ENCODE measurements at regions not wholly inside any gene's neighbourhood (a gene's known extent, or its start where the extent isn't known, plus 50 kb on each side); places are given as distances from the start of the nearest gene placed in this dataset.

GRCh38 chr2:120887741-120888231, 152.1 kb downstream of the GLI2 start:
- TF ChIP-seq EZH2 (IDR thresholded peaks at IDR 0.05; ENCODE audit: borderline replicate concordance, insufficient read depth, low read length, poor library complexity, severe bottlenecking), result no peak
- no peak for TF ChIP-seq CTCF (IDR thresholded peaks at IDR 0.05; ENCODE audit: poor library complexity, severe bottlenecking)
- TF ChIP-seq SMC3 (conservative IDR thresholded peaks at IDR 0.05; ENCODE audit: poor library complexity), result no peak

All from neural cell (in vitro differentiated cells).